ENCODE measurements at regions not wholly inside any gene's neighbourhood (a gene's known extent, or its start where the extent isn't known, plus 50 kb on each side); places are given as distances from the start of the nearest gene placed in this dataset.

DNA sequence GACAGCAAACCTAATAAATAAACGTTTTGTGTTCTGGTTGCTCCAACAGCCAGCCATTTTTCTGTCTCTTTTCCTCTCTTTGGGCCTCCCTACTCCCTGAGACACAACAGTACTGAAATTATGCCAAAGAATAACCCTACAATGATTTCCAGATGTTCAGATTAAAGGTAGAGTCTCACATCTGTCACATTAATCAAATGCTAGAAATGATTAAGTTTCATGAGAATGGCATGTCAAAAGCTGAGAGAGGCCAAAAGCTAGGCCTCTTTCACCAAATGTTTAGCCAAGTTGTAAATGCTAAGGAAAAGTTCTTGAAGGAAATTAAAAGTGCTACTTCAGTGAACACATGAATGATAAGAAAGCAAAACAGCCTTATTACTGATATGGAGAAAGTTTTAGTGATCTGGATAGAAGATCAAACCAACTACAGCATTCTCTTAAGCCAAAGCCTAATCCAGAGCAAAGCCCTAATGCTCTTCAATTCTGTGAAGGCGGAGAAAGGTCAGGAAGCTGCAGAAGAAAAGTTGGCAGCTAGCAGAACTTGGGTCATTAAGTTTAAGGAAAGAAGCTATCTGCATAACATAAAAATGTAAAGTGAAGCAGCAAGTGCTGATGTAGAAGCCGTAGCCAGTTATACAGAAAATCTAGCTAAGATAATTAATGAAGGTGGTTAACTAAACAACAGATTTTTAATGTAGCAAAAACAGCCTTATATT, 182.1 kb upstream of the NUDT6 start:
- TF ChIP-seq POLR2AphosphoS5 (IDR thresholded peaks at IDR 0.05), result peak in 2 of 4 donors; percentile 31 to 53
- TF ChIP-seq, protein P1, sequence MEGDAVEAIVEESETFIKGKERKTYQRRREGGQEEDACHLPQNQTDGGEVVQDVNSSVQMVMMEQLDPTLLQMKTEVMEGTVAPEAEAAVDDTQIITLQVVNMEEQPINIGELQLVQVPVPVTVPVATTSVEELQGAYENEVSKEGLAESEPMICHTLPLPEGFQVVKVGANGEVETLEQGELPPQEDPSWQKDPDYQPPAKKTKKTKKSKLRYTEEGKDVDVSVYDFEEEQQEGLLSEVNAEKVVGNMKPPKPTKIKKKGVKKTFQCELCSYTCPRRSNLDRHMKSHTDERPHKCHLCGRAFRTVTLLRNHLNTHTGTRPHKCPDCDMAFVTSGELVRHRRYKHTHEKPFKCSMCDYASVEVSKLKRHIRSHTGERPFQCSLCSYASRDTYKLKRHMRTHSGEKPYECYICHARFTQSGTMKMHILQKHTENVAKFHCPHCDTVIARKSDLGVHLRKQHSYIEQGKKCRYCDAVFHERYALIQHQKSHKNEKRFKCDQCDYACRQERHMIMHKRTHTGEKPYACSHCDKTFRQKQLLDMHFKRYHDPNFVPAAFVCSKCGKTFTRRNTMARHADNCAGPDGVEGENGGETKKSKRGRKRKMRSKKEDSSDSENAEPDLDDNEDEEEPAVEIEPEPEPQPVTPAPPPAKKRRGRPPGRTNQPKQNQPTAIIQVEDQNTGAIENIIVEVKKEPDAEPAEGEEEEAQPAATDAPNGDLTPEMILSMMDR (IDR thresholded peaks at IDR 0.05), result no peak
- no peak for TF ChIP-seq EP300 (IDR thresholded peaks at IDR 0.05)
